Large intestine (tissue), 3 donors: ENCODE measurements at regions not wholly inside any gene's neighbourhood (a gene's known extent, or its start where the extent isn't known, plus 50 kb on each side); places are given as distances from the start of the nearest gene placed in this dataset.

Source experiments
- DNase-seq, 2 donors: peaks; one replicate each; pipeline versions ENCODE4 v3.0.0 to v3.0.0-alpha.2; 2013
- H3K27ac ChIP-seq: one replicate; pipeline ENCODE4 v1.5.1; 2013; ENCODE audit warnings: low read length
- H3K27me3 ChIP-seq: 2 replicates; pipeline ENCODE4 v1.6.1; 2013; ENCODE audit warnings: low read length; ENCODE audit not compliant: control insufficient read depth, insufficient read depth
- H3K36me3 ChIP-seq: 2 replicates; pipeline ENCODE4 v1.6.1; 2013; ENCODE audit warnings: low read length; ENCODE audit not compliant: control insufficient read depth, insufficient read depth
- H3K4me1 ChIP-seq: one replicate; pipeline ENCODE4 v1.6.1; 2013; ENCODE audit warnings: low read length; ENCODE audit not compliant: control insufficient read depth, insufficient read depth
- H3K4me3 ChIP-seq: one replicate; pipeline ENCODE4 v1.5.1; 2013; ENCODE audit warnings: low read length
- H3K9me3 ChIP-seq: one replicate; pipeline ENCODE4 v1.6.1; 2013; ENCODE audit warnings: mild to moderate bottlenecking, low read depth, low read length, moderate library complexity; ENCODE audit not compliant: control insufficient read depth
- WGBS: methylation state at CpG from one replicate; pipeline ENCODE4 v1.1.5; 2013; ENCODE audit warnings: low lambda C conversion rate; ENCODE audit not compliant: insufficient coverage; 5-methylcytosine and 5-hydroxymethylcytosine counted together

DNA sequence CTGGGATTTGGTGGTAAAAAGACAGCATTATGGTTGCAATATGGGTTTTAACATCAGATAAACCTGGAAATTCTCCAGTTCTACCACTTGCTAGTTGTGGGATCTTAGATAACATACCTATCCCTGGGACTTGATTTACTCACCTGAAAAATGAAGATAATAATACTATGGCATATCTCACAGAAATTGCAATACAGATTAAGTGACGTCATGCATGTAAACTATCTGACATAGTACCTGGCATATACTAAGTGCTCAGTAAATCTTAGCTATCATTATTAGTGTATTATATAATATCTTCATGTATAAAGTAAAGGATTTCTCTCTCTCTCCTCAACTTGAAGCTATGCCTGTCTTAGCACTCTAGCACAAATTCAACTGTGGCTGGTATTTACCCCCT, 192.5 kb downstream of the PCDH19 start:
- no peak for DNase-seq
- Histone ChIP-seq H3K4me1 (no peaks in the 10 kb centered on the region), H3K27me3 (no peaks in the 10 kb centered on the region), H3K9me3 (no peaks in the 10 kb centered on the region), H3K36me3 (no peaks in the 10 kb centered on the region), H3K27ac (no peak overlapping the region), H3K4me3 (no peak overlapping the region)
- WGBS, result no CpG with 5 or more reads among the region's 1 CpG

DNA sequence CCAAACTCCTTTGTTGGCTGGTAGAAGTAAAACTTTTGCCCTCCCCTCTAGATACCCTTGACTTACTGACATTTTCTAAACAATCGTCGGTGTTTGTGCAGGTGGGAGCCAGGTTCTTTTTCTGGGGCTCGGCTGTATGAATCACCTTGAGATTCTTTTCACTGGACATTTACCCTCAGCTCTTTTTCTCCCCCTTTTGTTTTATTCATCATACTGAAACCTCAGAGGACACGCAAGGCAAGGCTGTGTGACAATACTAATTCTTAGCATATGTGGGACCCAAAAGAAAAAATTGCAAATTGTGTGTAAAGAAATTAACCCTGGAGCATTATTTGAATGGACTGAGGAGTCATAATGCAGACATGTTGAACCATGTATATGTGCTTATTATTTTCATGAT, 194.0 kb downstream of the PCDH19 start:
- no peak overlapping the region for H3K27ac ChIP-seq
- H3K27me3 ChIP-seq, result no peaks in the 10 kb centered on the region
- DNase-seq, result no peak
- no peaks in the 10 kb centered on the region for H3K9me3 ChIP-seq
- H3K36me3 ChIP-seq, result no peaks in the 10 kb centered on the region
- no peaks in the 10 kb centered on the region for H3K4me1 ChIP-seq
- H3K4me3 ChIP-seq, result no peak overlapping the region
- no CpG with 5 or more reads among the region's 4 CpGs for WGBS

DNA sequence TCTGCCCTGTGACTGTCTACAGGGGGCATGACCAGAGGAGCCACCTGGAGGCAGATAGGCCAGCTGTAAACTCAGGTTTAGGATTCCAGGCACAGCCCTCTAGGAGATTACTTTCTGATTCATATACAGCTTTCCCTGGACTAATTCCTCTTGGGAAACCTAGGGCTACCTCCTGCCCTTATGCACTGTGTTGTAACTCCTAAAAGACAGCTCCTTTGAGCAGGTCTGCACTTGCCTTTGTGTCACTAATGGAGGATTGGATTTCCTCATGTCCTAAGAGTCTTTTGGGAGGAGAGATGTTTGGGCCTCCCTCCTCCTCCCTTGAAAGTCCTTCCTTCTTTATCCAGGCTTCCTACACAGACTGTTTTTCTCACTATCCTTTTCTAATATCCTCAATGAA, 202.0 kb downstream of the PCDH19 start:
- Histone ChIP-seq H3K27ac (no peak overlapping the region), H3K4me3 (no peak overlapping the region), H3K4me1 (no peaks in the 10 kb centered on the region), H3K36me3 (no peaks in the 10 kb centered on the region), H3K27me3 (no peaks in the 10 kb centered on the region), H3K9me3 (no peaks in the 10 kb centered on the region)
- no peak for DNase-seq

DNA sequence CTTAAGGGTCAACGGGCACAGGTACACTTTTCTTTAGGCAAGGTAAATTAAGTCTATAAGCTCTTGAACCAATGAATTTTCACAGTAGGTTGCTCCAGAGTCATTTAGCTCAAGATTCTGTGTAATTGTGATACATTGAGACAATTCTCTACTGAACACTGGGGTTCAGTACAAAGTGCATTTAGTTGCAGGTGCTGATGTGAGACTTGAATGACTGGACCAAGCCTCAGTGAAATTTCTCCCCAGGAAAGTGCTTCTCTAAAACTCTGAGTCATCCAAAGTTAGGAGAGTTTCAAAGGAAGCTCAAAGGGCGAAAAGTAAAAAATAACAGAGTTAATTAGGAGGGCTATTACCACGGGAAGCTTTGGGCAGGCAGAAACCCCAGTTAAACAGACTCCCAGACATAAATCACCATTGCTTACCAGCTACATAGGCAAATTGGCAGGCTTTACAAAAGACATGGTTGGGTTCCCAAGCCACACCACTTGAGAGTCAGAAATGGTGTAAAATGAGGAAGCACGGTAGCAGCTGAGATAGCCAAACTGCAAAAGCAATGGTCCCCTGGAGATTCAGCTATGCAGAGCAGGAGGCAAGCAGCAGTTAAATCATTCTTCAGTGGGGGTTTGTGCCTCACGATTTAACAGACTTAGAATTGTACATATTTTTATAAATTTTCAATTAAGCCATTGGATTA, 202.6 kb downstream of the PCDH19 start:
- DNase-seq, result peak in 1 of 2 donors; percentile 7
- no CpG with 5 or more reads among the region's 5 CpGs for WGBS
- H3K9me3 ChIP-seq, result no peaks in the 10 kb centered on the region

DNA sequence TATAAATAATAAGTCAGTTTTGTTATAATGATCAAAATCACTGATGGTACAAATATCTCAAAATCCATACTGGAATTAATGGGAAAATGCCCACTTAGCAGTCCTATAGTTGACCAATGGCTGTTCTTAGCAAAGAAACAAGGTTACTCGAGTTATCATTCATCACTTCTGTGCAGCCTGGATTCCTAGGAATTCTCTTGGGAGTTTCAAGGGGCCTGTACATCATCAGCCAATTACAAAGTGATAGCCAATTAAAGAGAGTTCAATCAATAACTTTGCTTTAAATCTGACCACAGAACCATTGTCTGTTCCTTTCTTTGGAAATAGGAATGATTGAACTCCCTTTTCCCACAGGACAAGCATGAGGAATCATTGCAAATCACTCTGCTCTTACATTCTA, 205.5 kb downstream of the PCDH19 start:
- no peak for DNase-seq
- Histone ChIP-seq H3K27ac (no peak overlapping the region), H3K9me3 (no peaks in the 10 kb centered on the region), H3K4me1 (no peaks in the 10 kb centered on the region), H3K36me3 (no peaks in the 10 kb centered on the region), H3K4me3 (no peak overlapping the region), H3K27me3 (no peaks in the 10 kb centered on the region)
- no CpG with 5 or more reads among the region's 1 CpG for WGBS

More for the DNA sequence above, 202.6 kb downstream of the PCDH19 start:
- no peak overlapping the region for H3K4me3 ChIP-seq
- H3K4me1 ChIP-seq, result no peaks in the 10 kb centered on the region
- no peak overlapping the region for H3K27ac ChIP-seq
- no peaks in the 10 kb centered on the region for H3K36me3 ChIP-seq
- no peaks in the 10 kb centered on the region for H3K27me3 ChIP-seq

DNA sequence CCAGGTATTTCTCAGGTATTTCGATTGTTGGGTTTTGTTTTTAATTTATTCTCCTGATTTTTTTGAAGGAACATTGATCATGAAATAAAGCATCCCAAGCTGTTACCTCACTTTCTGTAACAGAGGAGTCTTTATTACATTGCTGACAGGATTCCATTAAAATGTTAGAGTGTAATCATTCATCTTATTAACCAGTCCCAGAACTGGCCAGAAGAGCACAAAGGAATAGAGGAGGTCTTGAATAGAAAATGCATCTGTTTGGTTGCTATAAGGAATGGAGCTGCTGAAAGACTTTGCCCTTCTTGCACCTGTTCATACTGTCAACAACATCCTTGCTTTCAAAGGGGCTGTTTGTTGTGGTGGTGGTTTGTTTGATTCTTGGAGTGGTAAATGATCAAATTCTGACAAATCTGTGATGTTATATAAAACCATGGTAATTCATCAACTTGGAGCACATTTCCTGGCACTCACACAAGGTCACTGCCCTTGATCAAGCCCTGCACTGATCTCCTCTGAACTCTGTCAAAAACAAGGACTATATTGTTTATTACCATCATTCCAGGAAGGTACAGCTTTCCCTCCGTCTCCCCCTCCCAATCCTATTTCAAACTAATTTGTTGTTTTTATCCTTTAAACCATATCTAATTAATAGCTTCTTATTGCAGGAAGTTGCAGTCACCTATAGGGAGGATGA, 215.8 kb downstream of the PCDH19 start:
- H3K27me3 ChIP-seq, result no peaks in the 10 kb centered on the region
- no peak for DNase-seq
- no peak overlapping the region for H3K4me3 ChIP-seq
- no peaks in the 10 kb centered on the region for H3K36me3 ChIP-seq
- no peak overlapping the region for H3K27ac ChIP-seq
- no peaks in the 10 kb centered on the region for H3K4me1 ChIP-seq
- no peaks in the 10 kb centered on the region for H3K9me3 ChIP-seq
- WGBS, result no CpG with 5 or more reads among the region's 2 CpGs
